ENCODE measurements at regions not wholly inside any gene's neighbourhood (a gene's known extent, or its start where the extent isn't known, plus 50 kb on each side); places are given as distances from the start of the nearest gene placed in this dataset.
"Not testable (repeated sequence)": the region's sequence is repeated elsewhere in the genome, so short reads cannot be mapped to it uniquely, and the experiment has no call there.

- DNase-seq: no peak
Measured at GRCh38 chr6:145076115-145076841, 659.0 kb downstream of the EPM2A start.

- DNase-seq: no peak
Measured at GRCh38 chr6:145077382-145077781, 657.9 kb downstream of the EPM2A start.

GRCh38 chr6:145080651-145081050 is 654.7 kb downstream of the EPM2A start:
- no peak for DNase-seq

- no peak for DNase-seq
Measured at GRCh38 chr6:145081677-145082076, 653.6 kb downstream of the EPM2A start.

- DNase-seq: no peak
Measured at GRCh38 chr6:145082359-145082758, 653.0 kb downstream of the EPM2A start.

GRCh38 chr6:145086197-145086596 is 649.1 kb downstream of the EPM2A start:
- DNase-seq: no peak

- no peak for DNase-seq
Measured at GRCh38 chr6:145087034-145087433, 648.3 kb downstream of the EPM2A start.

- no peak for DNase-seq
Measured at GRCh38 chr6:145090801-145091585, 644.3 kb downstream of the EPM2A start.

GRCh38 chr6:145091586-145092142 is 643.7 kb downstream of the EPM2A start:
- no peak for DNase-seq

- DNase-seq: no peak
Measured at GRCh38 chr6:145092554-145092953, 642.8 kb downstream of the EPM2A start.

GRCh38 chr6:145093226-145093625 is 642.1 kb downstream of the EPM2A start:
- DNase-seq: no peak

GRCh38 chr6:145096846-145097245 is 638.5 kb downstream of the EPM2A start:
- no peak for DNase-seq

- not testable (repeated sequence) for DNase-seq
Measured at GRCh38 chr6:145098127-145098526, 637.2 kb downstream of the EPM2A start.

- DNase-seq: no peak
Measured at GRCh38 chr6:145099713-145100112, 635.6 kb downstream of the EPM2A start.

- DNase-seq: no peak
Measured at GRCh38 chr6:145110109-145110508, 625.2 kb downstream of the EPM2A start.

GRCh38 chr6:145111407-145111806 is 623.9 kb downstream of the EPM2A start:
- not testable (repeated sequence) for DNase-seq

GRCh38 chr6:145112711-145113148 is 622.6 kb downstream of the EPM2A start:
- DNase-seq: no peak

GRCh38 chr6:145115638-145116037 is 619.7 kb downstream of the EPM2A start:
- no peak for DNase-seq

GRCh38 chr6:145116591-145117178 is 618.6 kb downstream of the EPM2A start:
- DNase-seq: no peak

- DNase-seq: no peak
Measured at GRCh38 chr6:145118224-145118623, 617.1 kb downstream of the EPM2A start.

- no peak for DNase-seq
Measured at GRCh38 chr6:145119081-145119480, 616.2 kb downstream of the EPM2A start.

- no peak for DNase-seq
Measured at GRCh38 chr6:145132709-145133108, 602.6 kb downstream of the EPM2A start.

- DNase-seq: no peak
Measured at GRCh38 chr6:145135702-145136101, 599.6 kb downstream of the EPM2A start.
